Testis (tissue), 2 donors: ENCODE measurements at regions not wholly inside any gene's neighbourhood (a gene's known extent, or its start where the extent isn't known, plus 50 kb on each side); places are given as distances from the start of the nearest gene placed in this dataset.

ENCODE experiments used
- DNase-seq: peaks from one replicate; pipeline ENCODE4 v3.0.0-alpha.2; 2019
- H3K27ac ChIP-seq, 2 donors: fragments of 200-600 bp; sonication (generic); one replicate each; pipeline ENCODE4 v1.5.1; 2019
- H3K27me3 ChIP-seq: fragments of 200-600 bp; sonication (generic); one replicate; pipeline ENCODE4 v1.5.1; 2019
- H3K36me3 ChIP-seq: fragments of 200-600 bp; sonication (generic); one replicate; pipeline ENCODE4 v1.5.1; 2017; ENCODE audit warnings: low read depth; ENCODE audit errors: missing control alignments
- H3K4me1 ChIP-seq: fragments of 200-600 bp; sonication (generic); one replicate; pipeline ENCODE4 v1.5.1; 2019
- H3K4me3 ChIP-seq, 2 donors: fragments of 200-600 bp; sonication (generic); one replicate each; pipeline ENCODE4 v1.5.1; 2017 to 2019
- H3K9me3 ChIP-seq: fragments of 200-600 bp; sonication (generic); one replicate; pipeline ENCODE4 v1.5.1; 2017
- CTCF ChIP-seq, 3 experiments: fragments of 450-650 bp in 2 of 3; fragments of 200-600 bp in 1 of 3; sonication (generic) in 1 of 3; IDR thresholded peaks; one replicate each; pipeline ENCODE4 v1.5.1; 2016 to 2019; ENCODE audit warnings: antibody characterized with exemption in 3 of 3, mild to moderate bottlenecking in 2 of 3, moderate library complexity in 1 of 3
- POLR2A ChIP-seq: fragments of 450-650 bp; IDR thresholded peaks from one replicate; pipeline ENCODE4 v1.6.1; 2017; ENCODE audit warnings: antibody characterized with exemption, mild to moderate bottlenecking, moderate library complexity
- WGBS, 2 donors: methylation state at CpG; one replicate each; pipeline ENCODE4 v1.1.5; 2018; 5-methylcytosine and 5-hydroxymethylcytosine counted together
- intact Hi-C: fragments of 100-400 bp; cut with DNase I; formaldehyde crosslinking; loops from one replicate; pipeline ENCODE4 v1.15.1; 2023; ENCODE audit warnings: low total_unique reads

- intact Hi-C loops, result no loop called here
- H3K4me3 ChIP-seq, result no peak overlapping the region
- no peaks in the 10 kb centered on the region for H3K36me3 ChIP-seq
- H3K27me3 ChIP-seq, result no peaks in the 10 kb centered on the region
- no peaks in the 10 kb centered on the region for H3K9me3 ChIP-seq
- no peak overlapping the region for H3K27ac ChIP-seq
- TF ChIP-seq POLR2A, result no peak
- H3K4me1 ChIP-seq, result no peaks in the 10 kb centered on the region
- no peak for DNase-seq
These were observed 530.2 kb upstream of the FAM174A start for GRCh38 chr5:100004969-100005368.

GRCh38 chr5:99998319-99998718, 536.9 kb upstream of the FAM174A start:
- H3K4me3 ChIP-seq, result no peak overlapping the region
- H3K27ac ChIP-seq, result no peak overlapping the region
- 63 to 87% methylated on average over 2 of the region's 2 CpGs for WGBS, 2 donors
- no peaks in the 10 kb centered on the region for H3K27me3 ChIP-seq
- TF ChIP-seq POLR2A, result no peak
- TF ChIP-seq CTCF (IDR thresholded peaks at IDR 0.05), result no peak
- intact Hi-C loops, result no loop called here
- H3K4me1 ChIP-seq, result no peaks in the 10 kb centered on the region
- no peaks in the 10 kb centered on the region for H3K9me3 ChIP-seq
- H3K36me3 ChIP-seq, result no peaks in the 10 kb centered on the region
- DNase-seq, result no peak

- no peaks in the 10 kb centered on the region for H3K4me1 ChIP-seq
- no peaks in the 10 kb centered on the region for H3K36me3 ChIP-seq
- no peaks in the 10 kb centered on the region for H3K27me3 ChIP-seq
- no peaks in the 10 kb centered on the region for H3K9me3 ChIP-seq
- intact Hi-C loops, result no loop called here
- TF ChIP-seq CTCF (IDR thresholded peaks at IDR 0.05) (no peak), POLR2A (no peak)
- no peak overlapping the region for H3K4me3 ChIP-seq
- no peak overlapping the region for H3K27ac ChIP-seq
- DNase-seq, result no peak
- 85 to 87% methylated on average over 2 of the region's 2 CpGs for WGBS, 2 donors
These were observed 539.8 kb upstream of the FAM174A start for GRCh38 chr5:99995407-99995806.

- Histone ChIP-seq H3K4me3 (no peak overlapping the region), H3K36me3 (no peaks in the 10 kb centered on the region), H3K9me3 (no peaks in the 10 kb centered on the region), H3K4me1 (no peaks in the 10 kb centered on the region), H3K27ac (no peak overlapping the region), H3K27me3 (no peaks in the 10 kb centered on the region)
- intact Hi-C loops, result no loop called here
- 71 to 83% methylated on average over 4 of the region's 4 CpGs for WGBS, 2 donors
- no peak for DNase-seq
- TF ChIP-seq POLR2A (no peak), CTCF (IDR thresholded peaks at IDR 0.05) (no peak)
These were observed 561.4 kb upstream of the FAM174A start for GRCh38 chr5:99973779-99974178.

GRCh38 chr5:99955962-99956361, 579.2 kb upstream of the FAM174A start:
- 83% methylated on average over 8 of the region's 8 CpGs; no CpG with 5 or more reads in 1 of the 2 donors for WGBS, 2 donors
- Histone ChIP-seq H3K4me3 (no peak overlapping the region), H3K4me1 (no peaks in the 10 kb centered on the region), H3K27ac (no peak overlapping the region), H3K9me3 (no peaks in the 10 kb centered on the region), H3K27me3 (no peaks in the 10 kb centered on the region), H3K36me3 (no peaks in the 10 kb centered on the region)
- no peak for DNase-seq
- intact Hi-C loops, result no loop called here
- no peak for TF ChIP-seq POLR2A

GRCh38 chr5:99955006-99955405, 580.2 kb upstream of the FAM174A start:
- intact Hi-C loops, result no loop called here
- H3K4me3 ChIP-seq, result no peak overlapping the region
- 64 to 85% methylated on average over 10 of the region's 10 CpGs for WGBS, 2 donors
- no peaks in the 10 kb centered on the region for H3K36me3 ChIP-seq
- no peak for DNase-seq
- H3K27ac ChIP-seq, result no peak overlapping the region
- no peaks in the 10 kb centered on the region for H3K4me1 ChIP-seq
- H3K9me3 ChIP-seq, result no peaks in the 10 kb centered on the region
- no peak for TF ChIP-seq CTCF (IDR thresholded peaks at IDR 0.05)
- no peak for TF ChIP-seq POLR2A
- no peaks in the 10 kb centered on the region for H3K27me3 ChIP-seq
